Spinal cord (tissue), 9 donors: ENCODE measurements at regions not wholly inside any gene's neighbourhood (a gene's known extent, or its start where the extent isn't known, plus 50 kb on each side); places are given as distances from the start of the nearest gene placed in this dataset.

Source experiments
- DNase-seq, 6 donors: peaks; one replicate each; pipeline versions ENCODE4 v3.0.0 to v3.0.0-alpha.2; 2013 to 2015; ENCODE audit warnings: low spot score in 6 of 6, low read depth in 4 of 6
- H3K27ac ChIP-seq: one replicate; pipeline ENCODE4 v1.5.1; 2013; ENCODE audit warnings: low read depth, low read length, control low read depth
- H3K27me3 ChIP-seq: one replicate; pipeline ENCODE4 v1.6.1; 2013; ENCODE audit warnings: low read length; ENCODE audit not compliant: control insufficient read depth, insufficient read depth
- H3K36me3 ChIP-seq: one replicate; pipeline ENCODE4 v1.6.1; 2013; ENCODE audit warnings: low read length; ENCODE audit not compliant: control insufficient read depth, insufficient read depth
- H3K4me1 ChIP-seq: one replicate; pipeline ENCODE4 v1.6.1; 2013; ENCODE audit warnings: low read length; ENCODE audit not compliant: control insufficient read depth, insufficient read depth
- H3K4me3 ChIP-seq: one replicate; pipeline ENCODE4 v1.5.1; 2013; ENCODE audit warnings: low read depth, low read length, control low read depth
- H3K9me3 ChIP-seq: one replicate; pipeline ENCODE4 v1.6.1; 2013; ENCODE audit warnings: low read length; ENCODE audit not compliant: control insufficient read depth, insufficient read depth
- WGBS: methylation state at CpG from one replicate; pipeline ENCODE4 v1.1.5; 2013; ENCODE audit warnings: missing lambda C conversion rate; ENCODE audit not compliant: insufficient coverage; 5-methylcytosine and 5-hydroxymethylcytosine counted together
- donor health status: healthy.

DNA sequence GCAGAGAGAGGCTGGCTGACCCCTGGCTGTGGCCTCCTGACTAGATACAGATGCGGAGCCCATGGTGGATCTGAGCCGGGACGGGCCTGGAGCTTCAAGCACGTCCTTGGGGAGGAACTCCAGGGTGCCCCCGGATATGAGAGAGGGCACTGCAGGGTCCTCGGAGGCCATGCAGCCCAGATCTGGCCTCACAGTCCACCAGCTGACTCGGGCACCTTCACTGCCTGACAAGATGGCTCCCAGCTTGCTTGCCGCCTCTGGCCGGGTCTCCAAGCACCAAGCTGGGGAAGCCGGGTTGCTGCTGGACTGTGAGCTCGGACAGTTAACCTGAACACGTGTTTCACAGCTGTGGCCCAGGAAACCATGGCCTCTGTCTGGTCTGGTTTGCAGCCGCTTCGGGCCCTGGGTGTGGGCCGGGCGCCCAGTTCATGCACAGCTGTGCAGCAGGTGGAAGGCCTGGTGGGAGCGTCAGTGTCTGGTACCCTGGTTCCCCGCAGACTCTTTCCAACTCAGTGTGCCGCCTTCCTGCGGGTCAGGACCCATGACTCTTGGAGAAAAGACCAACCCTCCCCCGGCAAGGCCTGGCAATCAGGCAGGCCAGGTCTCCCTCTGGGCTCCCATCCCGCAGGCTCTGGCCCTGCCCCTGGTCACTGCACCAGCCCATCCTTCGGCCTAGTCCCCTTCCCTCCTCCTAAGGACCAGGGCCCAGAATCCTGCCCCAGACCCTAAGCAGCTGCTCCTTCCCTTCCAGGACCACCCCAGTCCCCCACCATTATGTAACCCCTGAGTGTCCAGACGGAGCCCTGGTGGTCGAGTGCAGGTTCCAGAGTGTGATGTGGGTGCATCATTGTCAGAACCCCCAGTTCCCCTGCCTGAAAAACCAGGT, 74.6 kb upstream of the OTOS start:
- Histone ChIP-seq H3K27ac (peak overlapping the region; percentile 89), H3K4me1 (peaks cover 51% of the 10 kb centered on the region), H3K27me3 (no peaks in the 10 kb centered on the region), H3K9me3 (no peaks in the 10 kb centered on the region), H3K36me3 (no peaks in the 10 kb centered on the region), H3K4me3 (no peak overlapping the region)
- no peak for DNase-seq
- WGBS = 70% methylated on average over 24 of the region's 25 CpGs

DNA sequence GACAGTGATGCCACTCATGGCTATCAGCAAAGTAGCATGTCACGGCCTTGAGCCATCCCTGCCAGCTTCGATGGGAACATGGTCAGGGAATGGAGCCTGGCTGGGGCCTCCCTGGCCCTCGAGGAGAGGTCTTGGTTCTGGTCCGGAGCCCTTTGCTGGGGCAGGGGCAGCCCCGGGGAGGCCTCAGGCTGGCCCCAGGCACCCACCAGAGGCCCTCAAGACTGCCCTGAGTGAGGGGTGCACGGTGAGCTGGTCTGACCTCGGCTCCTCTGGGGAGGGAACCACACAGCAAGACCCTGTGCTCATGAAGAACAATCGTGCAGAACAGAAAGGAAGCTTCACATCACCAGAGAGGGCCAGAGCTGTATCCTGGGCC, 75.2 kb upstream of the OTOS start:
- Histone ChIP-seq H3K9me3 (no peaks in the 10 kb centered on the region), H3K4me1 (peaks cover 51% of the 10 kb centered on the region), H3K27me3 (no peaks in the 10 kb centered on the region), H3K36me3 (no peaks in the 10 kb centered on the region), H3K27ac (peak overlapping the region; percentile 89), H3K4me3 (no peak overlapping the region)
- DNase-seq = no peak
- WGBS = 91% methylated on average over 8 of the region's 8 CpGs

DNA sequence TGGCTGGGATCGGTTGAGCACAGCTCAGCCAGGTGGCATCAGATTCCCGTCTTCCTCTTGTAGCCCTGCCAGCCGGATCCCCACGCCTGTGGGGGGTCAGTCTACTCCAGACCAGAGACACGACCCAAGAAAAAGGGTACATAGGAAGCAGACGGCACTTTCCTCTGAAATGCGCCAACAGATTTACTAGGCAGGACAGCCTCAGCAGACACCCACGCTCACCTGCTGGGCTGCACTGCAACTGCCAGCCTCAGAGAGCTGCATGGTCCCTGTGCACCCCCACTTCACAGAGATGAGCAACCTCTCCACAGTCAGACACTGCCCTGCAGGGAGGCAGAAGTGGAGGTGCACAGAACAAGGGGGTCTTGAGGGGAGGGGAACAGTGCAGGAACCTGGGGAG, 75.7 kb upstream of the OTOS start:
- H3K27me3 ChIP-seq = no peaks in the 10 kb centered on the region
- H3K27ac ChIP-seq = no peak overlapping the region
- H3K36me3 ChIP-seq = no peaks in the 10 kb centered on the region
- H3K4me3 ChIP-seq = no peak overlapping the region
- no peak for DNase-seq
- H3K4me1 ChIP-seq = peaks cover 51% of the 10 kb centered on the region
- no peaks in the 10 kb centered on the region for H3K9me3 ChIP-seq
- WGBS = 74% methylated on average over 8 of the region's 8 CpGs

DNA sequence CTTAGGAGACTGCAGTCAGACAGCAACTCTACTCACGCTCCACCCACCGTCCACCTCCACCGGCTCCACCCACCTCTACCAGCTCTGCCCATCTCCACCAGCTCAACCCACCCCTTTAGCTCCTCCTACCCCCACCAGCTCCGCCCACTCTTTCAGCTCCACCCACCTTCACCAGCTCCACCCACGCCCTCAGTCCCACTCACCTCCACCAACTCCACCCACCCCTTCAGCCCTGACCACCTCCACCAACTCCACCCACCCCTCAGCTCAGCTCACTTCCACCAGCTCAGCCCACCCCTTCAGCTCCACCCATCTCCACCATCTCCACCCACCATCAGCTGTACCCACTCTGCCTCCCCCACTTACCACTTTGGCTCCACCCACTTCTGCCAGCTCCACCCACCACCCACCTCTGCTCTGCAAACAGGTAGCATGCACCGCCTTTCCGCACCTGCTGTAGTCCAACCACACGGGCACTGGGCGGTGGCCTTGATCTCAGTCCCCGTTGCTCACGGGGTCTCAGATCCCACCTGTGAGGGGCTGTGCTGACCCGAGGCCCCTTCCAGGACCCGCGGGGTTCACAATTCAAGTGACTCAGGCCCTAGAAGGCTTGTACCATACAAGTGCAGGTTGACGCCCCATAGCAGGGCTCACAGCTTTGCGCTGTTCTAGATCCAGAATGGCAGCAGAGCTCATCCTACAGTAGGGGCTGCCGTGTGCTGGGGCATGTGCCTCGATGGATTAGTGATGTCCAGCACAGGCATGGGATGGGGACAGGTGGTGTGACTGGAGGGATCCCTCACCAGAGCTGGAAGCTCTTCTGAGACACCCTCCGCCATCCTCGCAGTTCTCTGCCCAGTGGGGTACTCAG, 77.2 kb upstream of the OTOS start:
- Histone ChIP-seq H3K4me1 (peaks cover 37% of the 10 kb centered on the region), H3K9me3 (no peaks in the 10 kb centered on the region)

DNA sequence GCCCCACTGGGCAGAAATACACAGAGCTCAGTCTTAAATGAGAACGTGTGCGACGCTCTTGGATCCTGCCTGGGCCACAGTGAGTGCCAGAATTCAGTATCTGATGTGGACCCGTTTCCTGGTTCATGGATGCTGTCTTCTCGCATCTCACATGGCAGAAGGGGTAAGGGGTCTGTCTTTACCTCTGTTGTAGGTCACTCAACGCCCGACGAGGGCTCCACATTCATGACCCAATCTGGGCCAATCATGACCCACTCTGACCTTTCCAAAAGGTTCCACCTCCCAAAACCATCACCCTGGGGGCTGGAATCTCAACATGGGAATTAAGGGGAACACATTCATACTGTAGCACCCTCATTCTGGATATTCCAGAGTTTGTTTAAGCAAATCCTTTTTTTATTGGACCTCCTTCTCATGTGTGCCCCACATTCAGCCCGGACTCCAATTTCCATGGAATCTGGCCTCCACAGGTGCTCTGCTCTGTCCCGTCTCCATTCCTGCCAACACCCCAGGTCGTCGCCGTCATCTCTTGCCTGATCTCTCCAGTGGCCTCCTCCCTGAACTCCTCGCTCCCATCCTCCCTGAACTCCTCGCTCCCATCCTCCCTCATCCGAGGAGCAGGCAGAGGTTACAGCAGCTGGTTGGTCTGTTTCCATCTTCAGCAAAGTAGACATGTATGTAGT, 78.9 kb upstream of the OTOS start:
- Histone ChIP-seq H3K4me1 (peaks cover 20% of the 10 kb centered on the region), H3K4me3 (no peak overlapping the region), H3K36me3 (no peaks in the 10 kb centered on the region), H3K27me3 (no peaks in the 10 kb centered on the region), H3K9me3 (no peaks in the 10 kb centered on the region), H3K27ac (no peak overlapping the region)
- WGBS = 82% methylated on average over 8 of the region's 16 CpGs
- DNase-seq = no peak

More for the DNA sequence above, 77.2 kb upstream of the OTOS start:
- Histone ChIP-seq H3K4me3 (no peak overlapping the region), H3K27ac (no peak overlapping the region), H3K36me3 (no peaks in the 10 kb centered on the region), H3K27me3 (no peaks in the 10 kb centered on the region)
- no peak for DNase-seq
- 89% methylated on average over 20 of the region's 20 CpGs for WGBS

DNA sequence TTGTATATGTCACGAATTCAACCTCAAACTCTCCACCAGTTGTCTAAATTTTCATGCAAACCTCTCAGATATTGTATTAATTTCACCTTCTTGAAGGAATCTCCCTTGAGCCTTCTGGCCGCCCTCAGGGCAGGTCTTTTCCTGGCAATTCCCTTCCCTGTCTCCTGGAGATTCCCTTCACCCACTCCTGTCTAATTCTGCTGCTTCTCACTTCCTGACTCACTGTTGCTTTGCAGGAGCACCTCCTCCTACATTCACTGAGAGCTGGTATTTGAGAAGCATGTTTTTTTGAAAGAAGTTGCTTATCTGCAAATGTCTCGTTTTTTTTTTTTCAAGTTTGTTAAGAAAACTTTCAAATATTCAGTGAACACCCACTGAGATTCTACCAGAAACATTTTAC, 79.9 kb upstream of the OTOS start:
- no peaks in the 10 kb centered on the region for H3K9me3 ChIP-seq
- no peak overlapping the region for H3K27ac ChIP-seq
- H3K4me3 ChIP-seq = no peak overlapping the region
- DNase-seq = no peak
- H3K36me3 ChIP-seq = no peaks in the 10 kb centered on the region
- H3K27me3 ChIP-seq = no peaks in the 10 kb centered on the region
- H3K4me1 ChIP-seq = peaks cover 10% of the 10 kb centered on the region
- WGBS = 92% methylated on average over 2 of the region's 3 CpGs

DNA sequence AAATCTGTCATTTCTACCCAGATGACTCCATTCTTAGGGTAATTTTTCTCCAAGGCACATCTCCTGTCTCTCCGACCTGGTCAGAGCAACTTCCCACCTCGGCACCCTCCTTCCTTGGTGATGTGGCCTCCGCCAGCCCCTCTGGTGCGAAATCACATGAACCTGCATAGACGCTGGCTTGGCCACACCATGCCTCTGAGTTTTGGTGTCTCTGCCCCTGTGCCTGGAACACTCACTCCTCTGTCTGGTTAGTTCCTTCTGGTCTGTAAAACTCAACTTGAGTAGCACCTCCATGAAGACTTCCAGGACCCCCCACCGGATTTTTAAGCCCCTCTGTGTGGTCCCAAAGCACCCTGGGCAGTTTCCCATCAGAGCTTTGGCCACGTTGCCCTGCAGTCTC, 83.2 kb upstream of the OTOS start:
- no peak for DNase-seq
- no peak overlapping the region for H3K4me3 ChIP-seq
- H3K4me1 ChIP-seq = peaks cover 5% of the 10 kb centered on the region
- H3K27me3 ChIP-seq = no peaks in the 10 kb centered on the region
- no peaks in the 10 kb centered on the region for H3K36me3 ChIP-seq
- H3K27ac ChIP-seq = no peak overlapping the region
- no peaks in the 10 kb centered on the region for H3K9me3 ChIP-seq
- WGBS = 87% methylated on average over 6 of the region's 7 CpGs

DNA sequence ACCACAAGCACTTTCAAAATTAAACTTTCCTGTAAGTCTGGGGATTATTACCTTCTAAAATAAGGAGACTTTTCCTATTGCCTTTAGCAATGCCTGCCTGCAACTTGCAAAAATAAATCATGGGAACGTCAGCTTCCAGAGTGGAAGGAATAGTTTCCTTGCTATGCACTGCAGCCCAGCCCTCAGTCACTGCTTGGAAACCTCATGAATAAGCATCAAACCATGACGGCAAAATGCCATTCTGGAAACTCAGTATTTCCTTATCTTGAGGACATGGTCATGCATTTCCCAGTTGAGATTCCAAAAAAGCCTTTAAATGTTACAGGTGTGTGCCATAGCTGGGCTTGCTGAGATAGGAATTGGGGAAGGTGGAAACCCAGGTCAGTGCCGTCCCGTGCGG, 84.2 kb upstream of the OTOS start:
- no peak overlapping the region for H3K27ac ChIP-seq
- peaks cover 4% of the 10 kb centered on the region for H3K9me3 ChIP-seq
- H3K27me3 ChIP-seq = no peaks in the 10 kb centered on the region
- peaks cover 5% of the 10 kb centered on the region for H3K4me1 ChIP-seq
- DNase-seq = peak in 1 of 6 donors; percentile 57
- no peak overlapping the region for H3K4me3 ChIP-seq
- WGBS = 86% methylated on average over 2 of the region's 5 CpGs
- H3K36me3 ChIP-seq = no peaks in the 10 kb centered on the region

DNA sequence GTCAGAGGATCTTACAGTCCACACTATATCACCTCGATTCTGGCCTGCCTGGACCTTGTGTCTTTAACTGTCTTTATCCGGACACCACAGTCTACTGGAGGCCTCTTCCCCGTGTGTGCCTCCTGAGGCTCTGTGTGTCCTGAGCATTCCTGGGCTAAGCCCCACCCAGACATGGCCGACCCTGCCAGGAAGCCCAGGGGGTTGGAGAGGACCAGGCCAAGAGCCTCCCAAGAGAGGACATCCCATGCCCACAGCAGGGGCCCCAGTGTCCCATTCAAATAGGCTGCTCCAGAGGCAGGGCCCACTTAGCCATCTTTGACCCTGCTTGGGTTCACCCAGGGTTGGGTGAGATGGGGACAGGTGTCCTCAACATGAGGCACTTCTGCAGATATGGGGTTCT, 84.7 kb upstream of the OTOS start:
- Histone ChIP-seq H3K4me1 (peaks cover 5% of the 10 kb centered on the region), H3K27me3 (no peaks in the 10 kb centered on the region), H3K9me3 (peaks cover 4% of the 10 kb centered on the region), H3K4me3 (no peak overlapping the region), H3K36me3 (no peaks in the 10 kb centered on the region), H3K27ac (no peak overlapping the region)
- DNase-seq = no peak
- whole genome bisulfite sequencing = 84% methylated on average over 3 of the region's 4 CpGs
